ENCODE measurements at regions not wholly inside any gene's neighbourhood (a gene's known extent, or its start where the extent isn't known, plus 50 kb on each side); places are given as distances from the start of the nearest gene placed in this dataset.
"Not testable (repeated sequence)": the region's sequence is repeated elsewhere in the genome, so short reads cannot be mapped to it uniquely, and the experiment has no call there.

- Histone ChIP-seq H3K27me3 (ENCODE audit: control insufficient read depth, insufficient read depth, low read length) (no peaks in the 10 kb centered on the region), H3K36me3 (ENCODE audit: control insufficient read depth, insufficient read depth, low read length) (no peaks in the 10 kb centered on the region), H3K4me3 (ENCODE audit: low read depth, low read length) (no peak overlapping the region)
- no peak for FAIRE-seq
- no peak for DNase-seq (ENCODE audit: low read depth)
- TF ChIP-seq CTCF (IDR thresholded peaks at IDR 0.05; ENCODE audit: insufficient read depth, low read length, severe bottlenecking): no peak
Observed at GRCh38 chr5:2536632-2537377, 214.7 kb downstream of the IRX2 start.

- no peaks in the 10 kb centered on the region for H3K27me3 ChIP-seq (ENCODE audit: control insufficient read depth, insufficient read depth, low read length)
- H3K4me3 ChIP-seq (ENCODE audit: low read depth, low read length): no peak overlapping the region
- no peaks in the 10 kb centered on the region for H3K36me3 ChIP-seq (ENCODE audit: control insufficient read depth, insufficient read depth, low read length)
- no peak for TF ChIP-seq CTCF (IDR thresholded peaks at IDR 0.05; ENCODE audit: insufficient read depth, low read length, severe bottlenecking)
- no peak for FAIRE-seq
- no peak for DNase-seq (ENCODE audit: low read depth)
Observed at GRCh38 chr5:2534970-2535369, 216.5 kb downstream of the IRX2 start.

GRCh38 chr5:2534251-2534650 is 217.2 kb downstream of the IRX2 start:
- no peaks in the 10 kb centered on the region for H3K27me3 ChIP-seq (ENCODE audit: control insufficient read depth, insufficient read depth, low read length)
- TF ChIP-seq CTCF (IDR thresholded peaks at IDR 0.05; ENCODE audit: insufficient read depth, low read length, severe bottlenecking): no peak
- FAIRE-seq (no peak), DNase-seq (ENCODE audit: low read depth) (no peak)
- H3K4me3 ChIP-seq (ENCODE audit: low read depth, low read length): no peak overlapping the region
- H3K36me3 ChIP-seq (ENCODE audit: control insufficient read depth, insufficient read depth, low read length): no peaks in the 10 kb centered on the region

DNA sequence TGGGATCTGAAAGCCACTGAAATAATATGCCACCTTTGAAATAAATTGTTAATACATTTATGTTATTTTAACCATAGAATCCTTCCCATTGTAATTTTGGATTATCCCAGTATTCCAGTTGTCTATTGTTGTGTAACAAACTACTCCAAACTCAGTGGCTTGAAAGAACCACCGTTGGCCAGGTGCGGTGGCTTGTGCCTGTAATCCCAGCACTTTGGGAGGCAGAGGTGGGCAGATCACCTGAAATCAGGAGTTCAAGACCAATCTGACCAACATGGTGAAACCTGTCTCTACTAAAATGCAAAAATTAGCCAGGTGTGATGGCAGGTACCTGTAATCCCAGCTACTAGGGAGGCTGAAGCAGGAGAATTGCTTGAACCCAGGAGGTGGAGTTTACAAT is 217.6 kb downstream of the IRX2 start:
- not testable (repeated sequence) for H3K36me3 ChIP-seq (ENCODE audit: control insufficient read depth, insufficient read depth, low read length); H3K4me3 ChIP-seq (ENCODE audit: low read depth, low read length); H3K27me3 ChIP-seq (ENCODE audit: control insufficient read depth, insufficient read depth, low read length); DNase-seq (ENCODE audit: low read depth); FAIRE-seq

GRCh38 chr5:2532809-2533208 is 218.7 kb downstream of the IRX2 start:
- no peaks in the 10 kb centered on the region for H3K27me3 ChIP-seq (ENCODE audit: control insufficient read depth, insufficient read depth, low read length)
- no peak overlapping the region for H3K4me3 ChIP-seq (ENCODE audit: low read depth, low read length)
- no peak for FAIRE-seq
- no peaks in the 10 kb centered on the region for H3K36me3 ChIP-seq (ENCODE audit: control insufficient read depth, insufficient read depth, low read length)
- TF ChIP-seq CTCF (IDR thresholded peaks at IDR 0.05; ENCODE audit: insufficient read depth, low read length, severe bottlenecking): no peak
- no peak for DNase-seq (ENCODE audit: low read depth)

DNA sequence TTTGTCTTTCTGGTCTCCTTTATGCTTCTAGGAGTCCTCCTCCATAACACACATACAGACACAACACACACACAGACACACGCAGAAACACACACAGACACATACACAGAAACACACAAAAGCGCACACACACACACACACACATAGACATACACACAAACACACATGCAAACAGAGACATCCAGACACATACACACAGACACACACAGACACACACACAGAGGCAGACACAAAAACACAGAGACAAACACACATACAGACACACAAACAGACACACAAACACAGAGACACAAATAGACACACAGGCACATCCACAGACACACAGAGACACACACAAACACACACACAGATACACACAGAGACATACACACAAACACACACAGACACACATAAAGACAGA is 220.2 kb downstream of the IRX2 start:
- Histone ChIP-seq H3K27me3 (ENCODE audit: control insufficient read depth, insufficient read depth, low read length) (no peaks in the 10 kb centered on the region), H3K36me3 (ENCODE audit: control insufficient read depth, insufficient read depth, low read length) (no peaks in the 10 kb centered on the region), H3K4me3 (ENCODE audit: low read depth, low read length) (no peak overlapping the region)
- no peak for DNase-seq (ENCODE audit: low read depth)
- TF ChIP-seq CTCF (IDR thresholded peaks at IDR 0.05; ENCODE audit: insufficient read depth, low read length, severe bottlenecking): no peak
- no peak for FAIRE-seq
